Caco-2 (cell line): ENCODE measurements at regions not wholly inside any gene's neighbourhood (a gene's known extent, or its start where the extent isn't known, plus 50 kb on each side); places are given as distances from the start of the nearest gene placed in this dataset.
"Not testable (repeated sequence)": the region's sequence is repeated elsewhere in the genome, so short reads cannot be mapped to it uniquely, and the experiment has no call there.

Source experiments
- BruUV-seq: library from RNA; stranded (reverse); fragments of 400-500 nt; replicated peaks from 2 replicates; lab custom pipeline; 2021; lab: Mats Ljungman, UMichigan
- CTCF ChIA-PET: fragments of 300-600 bp; sonication (Branson Sonifier 250); formaldehyde crosslinking; loops from one replicate; lab custom pipeline; 2022; ENCODE audit warnings: antibody characterized with exemption; lab: Charles Lee
- POLR2A ChIA-PET: fragments of 300-600 bp; sonication (Branson Sonifier 250); formaldehyde crosslinking; loops from one replicate; lab custom pipeline; 2022; ENCODE audit warnings: antibody characterized with exemption; lab: Charles Lee
- DNase-seq, 2 experiments: peaks; one replicate each; pipeline versions ENCODE4 v3.0.0 to v3.0.0-alpha.2; 2020 to 2022
- H3K27me3 ChIP-seq: replicated peaks from 2 replicates; pipeline ENCODE4 v1.6.0; 2011; ENCODE audit warnings: low read length; ENCODE audit not compliant: control insufficient read depth, insufficient read depth
- H3K36me3 ChIP-seq: 2 replicates; pipeline ENCODE4 v1.5.1; 2011; ENCODE audit warnings: low read length; ENCODE audit not compliant: control insufficient read depth, insufficient read depth
- H3K4me1 ChIP-seq: fragments of 250-450 bp; sonication (Bioruptor Pico); 2 replicates; pipeline ENCODE4 v1.5.1; 2020; ENCODE audit warnings: mild to moderate bottlenecking
- H3K4me3 ChIP-seq: 2 replicates; pipeline ENCODE4 v1.5.1; 2011; ENCODE audit warnings: low read depth, mild to moderate bottlenecking, control low read depth, low read length
- H3K9me3 ChIP-seq: fragments of 250-450 bp; sonication (Bioruptor Pico); 2 replicates; pipeline ENCODE4 v1.5.1; 2020; ENCODE audit warnings: mild to moderate bottlenecking, moderate library complexity
- H3K27ac Mint-ChIP-seq: one replicate; pipeline ENCODE4 v1.8.0; 2022; ENCODE audit warnings: mixed read lengths; ENCODE audit not compliant: unreplicated experiment
- H3K27me3 Mint-ChIP-seq: one replicate; pipeline ENCODE4 v1.8.0; 2022; ENCODE audit warnings: mixed read lengths; ENCODE audit not compliant: insufficient read depth, unreplicated experiment
- H3K36me3 Mint-ChIP-seq: one replicate; pipeline ENCODE4 v1.8.0; 2022; ENCODE audit warnings: mild to moderate bottlenecking, mixed read lengths; ENCODE audit not compliant: insufficient read depth, unreplicated experiment
- H3K4me1 Mint-ChIP-seq: one replicate; pipeline ENCODE4 v1.8.0; 2022; ENCODE audit warnings: low read depth, mixed read lengths; ENCODE audit not compliant: unreplicated experiment
- H3K4me3 Mint-ChIP-seq: one replicate; pipeline ENCODE4 v1.8.0; 2022; ENCODE audit warnings: mild to moderate bottlenecking, moderate library complexity, mixed read lengths; ENCODE audit not compliant: unreplicated experiment
- H3K9me3 Mint-ChIP-seq: one replicate; pipeline ENCODE4 v1.8.0; 2022; ENCODE audit warnings: mixed read lengths; ENCODE audit not compliant: unreplicated experiment
- intact Hi-C: fragments of 100-400 bp; cut with micrococcal nuclease; formaldehyde crosslinking; loops from one replicate; pipeline ENCODE4 v1.10.0; 2022; ENCODE audit not compliant: unreplicated experiment
- TF ChIP-seq, protein P1 (sequence below), 2 experiments: fragments of 200-600 bp in 1 of 2; IDR thresholded peaks; 1 replicate in 1 of 2; 2 replicates in 1 of 2; pipeline versions ENCODE4 v1.5.1 to v1.8.0; 2011 to 2022; ENCODE audit warnings: antibody characterized with exemption in 1 of 2, control low read depth in 1 of 2, inconsistent platforms in 1 of 2, low read depth in 1 of 2, low read length in 1 of 2, mild to moderate bottlenecking in 1 of 2, moderate library complexity in 1 of 2; ENCODE audit not compliant: insufficient read depth in 1 of 2, severe bottlenecking in 1 of 2, unreplicated experiment in 1 of 2

DNA sequence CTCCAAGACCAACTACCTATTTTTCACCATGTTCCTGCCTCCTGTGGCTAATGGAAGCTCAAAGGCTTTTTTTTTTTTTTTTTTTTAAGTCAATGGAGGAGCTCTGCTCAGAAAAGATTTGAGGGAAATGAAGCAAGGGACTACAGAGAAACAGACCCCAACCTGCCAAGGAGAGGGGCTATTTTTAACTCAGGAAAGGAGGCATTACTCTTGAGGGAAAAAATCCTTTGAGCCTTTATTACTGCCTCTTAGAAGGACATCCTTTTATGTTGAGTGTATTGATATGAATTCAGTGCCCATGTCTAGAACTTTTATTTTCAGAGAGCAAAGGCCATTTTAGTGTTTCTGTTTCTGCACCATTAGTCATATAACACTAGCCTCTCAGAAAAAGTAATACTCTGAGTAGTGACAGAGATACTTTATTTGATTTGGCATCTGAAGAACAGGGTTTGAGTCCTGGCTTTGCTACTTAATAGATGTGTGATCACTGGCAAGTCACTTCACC is 68.1 kb upstream of the PCDH8 start:
- no TSS peak for BruUV-seq
- no peaks in the 10 kb centered on the region for H3K36me3 ChIP-seq
- POLR2A ChIA-PET, result no interaction called here
- H3K9me3 ChIP-seq, result no peaks in the 10 kb centered on the region
- Mint-ChIP-seq H3K36me3 (no peaks in the 10 kb centered on the region), H3K9me3 (no peaks in the 10 kb centered on the region), H3K4me3 (no peak overlapping the region), H3K4me1 (no peaks in the 10 kb centered on the region), H3K27me3 (peaks cover 13% of the 10 kb centered on the region), H3K27ac (no peak overlapping the region)
- no peaks in the 10 kb centered on the region for H3K27me3 ChIP-seq
- DNase-seq, result no peak
- H3K4me3 ChIP-seq, result no peak overlapping the region
- CTCF ChIA-PET, result interaction anchor here (0.6 kb wide), 1 partner anchor 22 kb away, joined by 3 read pairs; no protein-coding TSS in a partner anchor
- intact Hi-C loops, result no loop called here
- no peaks in the 10 kb centered on the region for H3K4me1 ChIP-seq
- TF ChIP-seq, protein P1, sequence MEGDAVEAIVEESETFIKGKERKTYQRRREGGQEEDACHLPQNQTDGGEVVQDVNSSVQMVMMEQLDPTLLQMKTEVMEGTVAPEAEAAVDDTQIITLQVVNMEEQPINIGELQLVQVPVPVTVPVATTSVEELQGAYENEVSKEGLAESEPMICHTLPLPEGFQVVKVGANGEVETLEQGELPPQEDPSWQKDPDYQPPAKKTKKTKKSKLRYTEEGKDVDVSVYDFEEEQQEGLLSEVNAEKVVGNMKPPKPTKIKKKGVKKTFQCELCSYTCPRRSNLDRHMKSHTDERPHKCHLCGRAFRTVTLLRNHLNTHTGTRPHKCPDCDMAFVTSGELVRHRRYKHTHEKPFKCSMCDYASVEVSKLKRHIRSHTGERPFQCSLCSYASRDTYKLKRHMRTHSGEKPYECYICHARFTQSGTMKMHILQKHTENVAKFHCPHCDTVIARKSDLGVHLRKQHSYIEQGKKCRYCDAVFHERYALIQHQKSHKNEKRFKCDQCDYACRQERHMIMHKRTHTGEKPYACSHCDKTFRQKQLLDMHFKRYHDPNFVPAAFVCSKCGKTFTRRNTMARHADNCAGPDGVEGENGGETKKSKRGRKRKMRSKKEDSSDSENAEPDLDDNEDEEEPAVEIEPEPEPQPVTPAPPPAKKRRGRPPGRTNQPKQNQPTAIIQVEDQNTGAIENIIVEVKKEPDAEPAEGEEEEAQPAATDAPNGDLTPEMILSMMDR (IDR thresholded peaks at IDR 0.05; ENCODE audit: insufficient read depth in 1 of 2, low read depth in 1 of 2, low read length in 1 of 2, severe bottlenecking in 1 of 2, unreplicated experiment in 1 of 2), result no peak

DNA sequence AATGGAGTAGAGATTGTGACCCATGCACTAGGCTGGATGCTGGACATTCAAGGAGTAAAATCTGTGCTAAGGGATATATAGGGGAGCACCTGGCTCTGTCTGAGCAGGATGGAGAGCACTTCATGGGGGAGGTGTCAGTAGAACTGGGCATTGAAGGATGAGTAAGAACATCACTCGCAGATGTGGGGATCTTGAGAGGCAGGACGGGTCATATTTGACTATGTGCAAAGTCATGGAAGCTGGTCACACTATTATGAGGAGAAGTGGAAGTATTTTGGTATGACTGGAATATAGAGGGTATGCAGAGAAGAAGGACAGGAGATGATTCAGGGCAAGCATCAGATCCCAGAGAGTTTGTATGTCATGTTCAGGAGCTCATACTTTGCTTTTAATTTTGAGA is 62.9 kb upstream of the PCDH8 start:
- ChIA-PET CTCF (no interaction called here), POLR2A (no interaction called here)
- Mint-ChIP-seq H3K4me1 (no peaks in the 10 kb centered on the region), H3K27me3 (peaks cover 27% of the 10 kb centered on the region), H3K36me3 (no peaks in the 10 kb centered on the region), H3K27ac (no peak overlapping the region), H3K9me3 (no peaks in the 10 kb centered on the region), H3K4me3 (no peak overlapping the region)
- intact Hi-C loops, result no loop called here
- Histone ChIP-seq H3K4me1 (no peaks in the 10 kb centered on the region), H3K27me3 (no peaks in the 10 kb centered on the region), H3K4me3 (no peak overlapping the region), H3K36me3 (no peaks in the 10 kb centered on the region), H3K9me3 (no peaks in the 10 kb centered on the region)
- no peak for DNase-seq
- no TSS peak for BruUV-seq
- TF ChIP-seq, protein P1 (IDR thresholded peaks at IDR 0.05; ENCODE audit: insufficient read depth in 1 of 2, low read depth in 1 of 2, low read length in 1 of 2, severe bottlenecking in 1 of 2, unreplicated experiment in 1 of 2), result no peak

DNA sequence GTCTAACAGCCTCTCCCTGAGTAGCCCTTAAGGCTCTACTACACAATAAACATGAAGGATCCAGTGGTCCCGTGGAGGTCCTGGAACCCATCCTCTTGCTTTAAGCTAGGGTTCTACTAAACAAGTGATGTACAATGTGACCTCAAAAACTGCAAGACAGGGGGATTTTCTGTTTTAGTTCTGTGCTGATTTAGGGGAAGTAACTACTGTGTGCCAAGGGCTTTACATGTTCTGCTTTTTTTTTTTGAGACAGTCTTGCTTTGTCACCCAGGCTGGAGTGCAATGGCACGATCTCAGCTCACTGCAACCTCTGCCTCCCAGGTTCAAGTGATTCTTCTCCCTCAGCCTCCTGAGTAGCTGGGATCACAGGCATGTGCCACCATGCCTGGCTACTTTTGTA is 61.9 kb upstream of the PCDH8 start:
- H3K27me3 ChIP-seq, H3K4me3 ChIP-seq, H3K27ac Mint-ChIP-seq, POLR2A ChIA-PET, H3K4me1 ChIP-seq, H3K4me1 Mint-ChIP-seq, H3K9me3 ChIP-seq, H3K4me3 Mint-ChIP-seq, DNase-seq, H3K9me3 Mint-ChIP-seq, intact Hi-C loops, H3K36me3 ChIP-seq, BruUV-seq, H3K36me3 Mint-ChIP-seq: not testable (repeated sequence)
- peaks cover 35% of the 10 kb centered on the region for H3K27me3 Mint-ChIP-seq
- CTCF ChIA-PET, result interaction anchor here (0.7 kb wide), 1 partner anchor 43 kb away, joined by 3 read pairs; no protein-coding TSS in a partner anchor
